Head of caudate nucleus (tissue), 42 donors: ENCODE measurements at regions not wholly inside any gene's neighbourhood (a gene's known extent, or its start where the extent isn't known, plus 50 kb on each side); places are given as distances from the start of the nearest gene placed in this dataset.
"Not testable (repeated sequence)": the region's sequence is repeated elsewhere in the genome, so short reads cannot be mapped to it uniquely, and the experiment has no call there.

Experiments used
- DNase-seq, 42 donors: peaks; one replicate each; pipeline versions ENCODE4 v3.0.0 to v3.0.0-alpha.2; 2020 to 2021; ENCODE audit warnings: mixed read lengths in 7 of 42
- intact Hi-C: fragments of 100-400 bp; cut with DNase I; formaldehyde crosslinking; loops from one replicate; pipeline ENCODE4 v1.15.0; 2022

GRCh38 chr12:90209029-90209428 is 500.4 kb upstream of the ATP2B1 start:
- DNase-seq = no peak
- intact Hi-C loops = no loop called here

DNA sequence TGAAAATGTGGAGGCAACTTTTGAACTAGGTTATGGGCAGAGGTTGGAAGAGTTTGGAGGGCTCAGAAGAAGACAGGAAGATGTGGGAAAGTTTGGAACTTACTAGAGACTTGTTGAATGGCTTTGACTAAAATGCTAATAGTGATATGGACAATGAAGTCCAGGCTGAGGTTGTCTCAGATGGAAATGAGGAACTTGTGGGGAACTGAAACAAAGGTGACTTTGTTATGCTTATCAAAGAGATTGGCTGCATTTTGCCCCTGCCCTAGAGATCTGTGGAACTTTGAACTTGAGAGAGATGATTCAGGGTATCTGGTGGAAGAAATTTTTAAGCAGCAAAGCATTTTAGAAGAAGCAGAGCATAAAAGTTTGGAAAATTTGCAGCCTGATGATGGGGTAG is 499.7 kb upstream of the ATP2B1 start:
- DNase-seq, intact Hi-C loops: not testable (repeated sequence)

- intact Hi-C loops = no loop called here
- no peak for DNase-seq
Observed at GRCh38 chr12:90207799-90208198, 499.2 kb upstream of the ATP2B1 start.

DNA sequence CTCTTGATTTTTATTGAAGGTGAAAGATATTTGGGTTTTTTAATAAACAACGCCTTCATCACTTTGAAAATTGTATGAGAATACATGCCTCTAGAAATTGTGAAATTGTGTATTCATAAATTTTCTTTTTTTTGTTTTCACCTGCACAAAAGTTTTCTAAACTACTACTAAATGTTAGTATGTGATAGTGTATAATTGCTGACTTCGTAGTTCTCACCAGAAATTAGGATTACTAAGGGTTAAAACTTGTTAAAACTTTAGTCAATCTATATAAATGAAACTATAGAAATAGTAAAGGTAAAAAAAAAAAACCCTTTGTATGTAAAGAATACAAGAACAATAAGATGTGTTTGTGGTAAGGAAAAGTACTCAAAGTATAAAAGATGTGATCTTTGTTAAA is 496.5 kb upstream of the ATP2B1 start:
- intact Hi-C loops = no loop called here
- no peak for DNase-seq

GRCh38 chr12:90203556-90203955 is 494.9 kb upstream of the ATP2B1 start:
- no peak for DNase-seq
- intact Hi-C loops = no loop called here

- no peak for DNase-seq
- intact Hi-C loops = no loop called here
Observed at GRCh38 chr12:90199006-90199405, 490.4 kb upstream of the ATP2B1 start.

- no peak for DNase-seq
- intact Hi-C loops = no loop called here
Observed at GRCh38 chr12:90193500-90193899, 484.9 kb upstream of the ATP2B1 start.

- no peak for DNase-seq
- intact Hi-C loops = no loop called here
Observed at GRCh38 chr12:90188857-90189256, 480.2 kb upstream of the ATP2B1 start.

DNA sequence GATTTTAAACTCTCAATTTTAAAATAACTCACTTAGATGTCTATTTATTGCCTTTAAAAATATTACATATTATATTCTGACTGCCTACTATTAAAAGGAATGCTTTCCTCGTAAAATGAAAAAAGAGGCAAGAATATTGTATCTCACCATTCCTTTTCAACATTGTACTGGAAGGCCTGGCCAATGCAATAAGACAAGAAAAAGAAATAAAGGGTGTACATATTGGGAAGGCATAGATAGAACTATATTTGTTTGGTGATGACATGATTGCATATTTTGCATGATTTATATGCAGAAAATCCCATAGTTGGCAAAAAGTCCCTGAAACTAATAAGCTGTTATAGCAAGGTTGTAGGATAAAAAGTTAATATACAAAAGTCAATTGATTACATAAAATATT is 474.6 kb upstream of the ATP2B1 start:
- intact Hi-C loops = no loop called here
- no peak for DNase-seq

GRCh38 chr12:90181216-90181615 is 472.6 kb upstream of the ATP2B1 start:
- no peak for DNase-seq
- intact Hi-C loops = no loop called here

- DNase-seq = no peak
- intact Hi-C loops = no loop called here
Observed at GRCh38 chr12:90174956-90175355, 466.3 kb upstream of the ATP2B1 start.

- DNase-seq = no peak
- intact Hi-C loops = no loop called here
Observed at GRCh38 chr12:90174198-90174510, 465.5 kb upstream of the ATP2B1 start.

- intact Hi-C loops = no loop called here
- DNase-seq = no peak
Observed at GRCh38 chr12:90173499-90174197, 465.0 kb upstream of the ATP2B1 start.

DNA sequence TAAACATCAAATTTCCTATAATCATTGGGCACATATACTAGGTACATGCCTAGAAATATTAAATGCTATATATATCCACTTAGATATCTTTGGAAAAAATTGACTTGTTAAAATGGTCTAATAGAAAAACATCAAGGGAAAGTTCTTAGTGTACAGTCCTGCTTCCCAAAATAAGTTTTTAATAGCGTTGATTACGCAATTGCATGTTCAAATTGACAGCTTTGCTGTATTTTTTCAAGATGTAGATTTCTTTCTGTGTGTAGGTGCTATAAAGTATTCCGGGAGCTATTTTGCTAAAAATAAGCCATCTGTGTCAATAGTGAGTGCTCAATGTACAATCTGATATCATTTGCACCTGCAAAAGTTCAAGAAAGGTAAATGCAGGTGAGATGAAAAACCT is 463.9 kb upstream of the ATP2B1 start:
- peak in 1 of 42 donors; percentile 14 for DNase-seq
- intact Hi-C loops = no loop called here

GRCh38 chr12:90170740-90171139 is 462.1 kb upstream of the ATP2B1 start:
- intact Hi-C loops = no loop called here
- no peak for DNase-seq

GRCh38 chr12:90167518-90168208 is 459.0 kb upstream of the ATP2B1 start:
- intact Hi-C loops = no loop called here

DNA sequence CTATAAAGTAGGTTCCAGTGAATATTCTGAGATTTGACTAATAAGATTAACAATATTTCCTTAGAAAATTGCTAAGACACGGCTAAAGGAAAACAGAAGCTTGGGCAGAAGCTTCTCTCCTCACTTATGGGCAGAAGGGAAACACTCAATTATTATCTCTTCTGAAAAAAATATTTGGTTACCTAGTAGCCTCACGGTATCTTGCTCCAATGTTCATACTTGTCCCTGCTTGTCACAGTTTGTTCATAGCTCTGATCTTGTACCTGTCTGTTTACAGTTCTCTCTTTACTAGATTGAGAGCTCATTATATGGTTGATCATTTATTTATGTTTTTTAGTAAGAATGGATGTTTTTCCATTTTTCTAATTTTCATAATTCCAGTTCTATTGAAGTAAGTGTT is 458.0 kb upstream of the ATP2B1 start:
- intact Hi-C loops = no loop called here
- DNase-seq = no peak

More at GRCh38 chr12:90167518-90168208, 459.0 kb upstream of the ATP2B1 start:
- no peak for DNase-seq

GRCh38 chr12:90166012-90166411 is 457.4 kb upstream of the ATP2B1 start:
- DNase-seq = peak in 13 of 42 donors; percentile 6 to 64 (median 32)
- intact Hi-C loops = no loop called here

DNA sequence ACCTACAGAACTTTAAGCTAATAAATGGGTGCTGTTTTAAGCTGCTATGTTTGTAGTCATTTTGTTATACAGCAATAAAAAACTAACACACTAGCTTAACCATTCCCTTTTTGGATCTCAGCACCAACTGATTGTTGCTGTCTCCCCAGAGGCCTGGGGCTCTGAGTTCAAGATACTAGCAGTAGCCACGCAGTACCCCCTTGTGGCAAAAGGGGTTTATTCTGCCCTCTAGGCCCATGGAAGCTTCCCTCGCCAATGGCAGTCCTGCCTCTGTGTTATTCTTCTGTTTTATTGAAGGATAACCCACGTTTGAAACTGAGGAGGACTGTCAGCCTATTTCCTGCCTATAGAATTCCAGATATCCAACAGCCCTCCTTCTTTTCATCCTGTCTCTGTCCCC is 455.3 kb upstream of the ATP2B1 start:
- DNase-seq = no peak
- intact Hi-C loops = no loop called here

DNA sequence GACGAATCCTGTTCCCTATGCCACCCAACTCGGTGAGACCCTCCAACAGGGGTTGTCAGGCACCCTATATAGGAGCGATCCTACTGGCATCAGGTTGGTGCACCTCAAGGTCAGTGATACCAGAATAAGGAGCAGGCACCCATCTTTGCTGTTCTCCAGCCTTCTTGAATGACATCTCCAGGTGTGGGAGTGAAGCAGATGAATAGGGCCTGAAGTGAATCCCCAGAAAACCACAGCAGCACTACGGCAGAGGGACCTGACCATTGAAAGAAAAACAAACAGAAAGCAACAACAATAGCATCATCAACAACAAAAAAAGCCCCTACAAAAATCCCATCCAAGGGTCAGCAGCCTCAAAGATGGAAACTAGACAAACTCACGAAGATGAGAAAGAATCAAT is 445.2 kb upstream of the ATP2B1 start:
- intact Hi-C loops = no loop called here
- DNase-seq = no peak

GRCh38 chr12:90152897-90153624 is 444.4 kb upstream of the ATP2B1 start:
- no peak for DNase-seq
- intact Hi-C loops = no loop called here
